Ishikawa (cell line): ENCODE measurements at regions not wholly inside any gene's neighbourhood (a gene's known extent, or its start where the extent isn't known, plus 50 kb on each side); places are given as distances from the start of the nearest gene placed in this dataset.

ENCODE experiments used
- CEBPB ChIP-seq: IDR thresholded peaks from 2 replicates; pipeline ENCODE4 v1.6.1; 2012
- CREB1 ChIP-seq: IDR thresholded peaks from 2 replicates; pipeline ENCODE4 v1.6.1; 2012; ENCODE audit warnings: low read depth
- EP300 ChIP-seq: IDR thresholded peaks from 2 replicates; pipeline ENCODE4 v1.6.1; 2012; ENCODE audit warnings: borderline replicate concordance
- FOXM1 ChIP-seq: IDR thresholded peaks from 2 replicates; pipeline ENCODE4 v1.6.1; 2012; ENCODE audit warnings: low read depth, borderline replicate concordance
- NFIC ChIP-seq: IDR thresholded peaks from 2 replicates; pipeline ENCODE4 v1.6.1; 2012
- RAD21 ChIP-seq: IDR thresholded peaks from 2 replicates; pipeline ENCODE4 v1.6.1; 2012; ENCODE audit warnings: low read depth
- TAF1 ChIP-seq: IDR thresholded peaks from 2 replicates; pipeline ENCODE4 v1.6.1; 2012; ENCODE audit warnings: low read depth, mild to moderate bottlenecking
- TCF12 ChIP-seq: IDR thresholded peaks from 2 replicates; pipeline ENCODE4 v1.6.1; 2012; ENCODE audit warnings: low read depth
- USF1 ChIP-seq: IDR thresholded peaks from 2 replicates; pipeline ENCODE4 v1.6.1; 2012
- YY1 ChIP-seq: IDR thresholded peaks from 2 replicates; pipeline ENCODE4 v1.6.1; 2012; ENCODE audit warnings: low read depth
- ZBTB7A ChIP-seq: IDR thresholded peaks from 2 replicates; pipeline ENCODE4 v1.6.1; 2012; ENCODE audit warnings: low read depth
- TF ChIP-seq, protein P1 (sequence below): IDR thresholded peaks from 2 replicates; pipeline ENCODE4 v1.6.1; 2012; ENCODE audit warnings: low read depth, mild to moderate bottlenecking
- TF ChIP-seq, protein P2 (sequence below): IDR thresholded peaks from 2 replicates; pipeline ENCODE4 v1.6.1; 2012

DNA sequence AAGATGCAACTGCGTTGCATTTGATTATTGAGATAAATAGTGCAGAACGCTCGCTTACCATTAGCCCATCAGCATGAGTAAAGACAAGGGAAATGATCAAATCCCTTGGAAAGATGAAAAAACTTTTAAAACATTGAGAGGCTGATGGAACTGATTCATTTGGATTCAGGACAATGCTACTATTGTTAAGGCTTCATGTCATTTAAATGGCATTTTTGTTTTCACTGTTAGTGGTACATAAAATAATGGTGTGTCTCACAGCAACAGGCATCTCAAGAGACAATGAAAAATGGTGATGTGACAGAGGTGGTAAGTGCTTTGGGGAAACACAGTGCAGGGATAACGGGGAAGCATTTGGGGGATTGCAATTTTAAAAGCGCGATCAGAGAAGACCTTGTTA is 159.7 kb upstream of the KCNG1 start:
- TF ChIP-seq TCF12: no peak
- no peak for TF ChIP-seq YY1
- no peak for TF ChIP-seq RAD21
- no peak for TF ChIP-seq NFIC
- TF ChIP-seq TAF1: no peak
- TF ChIP-seq, protein P1, sequence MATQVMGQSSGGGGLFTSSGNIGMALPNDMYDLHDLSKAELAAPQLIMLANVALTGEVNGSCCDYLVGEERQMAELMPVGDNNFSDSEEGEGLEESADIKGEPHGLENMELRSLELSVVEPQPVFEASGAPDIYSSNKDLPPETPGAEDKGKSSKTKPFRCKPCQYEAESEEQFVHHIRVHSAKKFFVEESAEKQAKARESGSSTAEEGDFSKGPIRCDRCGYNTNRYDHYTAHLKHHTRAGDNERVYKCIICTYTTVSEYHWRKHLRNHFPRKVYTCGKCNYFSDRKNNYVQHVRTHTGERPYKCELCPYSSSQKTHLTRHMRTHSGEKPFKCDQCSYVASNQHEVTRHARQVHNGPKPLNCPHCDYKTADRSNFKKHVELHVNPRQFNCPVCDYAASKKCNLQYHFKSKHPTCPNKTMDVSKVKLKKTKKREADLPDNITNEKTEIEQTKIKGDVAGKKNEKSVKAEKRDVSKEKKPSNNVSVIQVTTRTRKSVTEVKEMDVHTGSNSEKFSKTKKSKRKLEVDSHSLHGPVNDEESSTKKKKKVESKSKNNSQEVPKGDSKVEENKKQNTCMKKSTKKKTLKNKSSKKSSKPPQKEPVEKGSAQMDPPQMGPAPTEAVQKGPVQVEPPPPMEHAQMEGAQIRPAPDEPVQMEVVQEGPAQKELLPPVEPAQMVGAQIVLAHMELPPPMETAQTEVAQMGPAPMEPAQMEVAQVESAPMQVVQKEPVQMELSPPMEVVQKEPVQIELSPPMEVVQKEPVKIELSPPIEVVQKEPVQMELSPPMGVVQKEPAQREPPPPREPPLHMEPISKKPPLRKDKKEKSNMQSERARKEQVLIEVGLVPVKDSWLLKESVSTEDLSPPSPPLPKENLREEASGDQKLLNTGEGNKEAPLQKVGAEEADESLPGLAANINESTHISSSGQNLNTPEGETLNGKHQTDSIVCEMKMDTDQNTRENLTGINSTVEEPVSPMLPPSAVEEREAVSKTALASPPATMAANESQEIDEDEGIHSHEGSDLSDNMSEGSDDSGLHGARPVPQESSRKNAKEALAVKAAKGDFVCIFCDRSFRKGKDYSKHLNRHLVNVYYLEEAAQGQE: no peak
- TF ChIP-seq, protein P2, sequence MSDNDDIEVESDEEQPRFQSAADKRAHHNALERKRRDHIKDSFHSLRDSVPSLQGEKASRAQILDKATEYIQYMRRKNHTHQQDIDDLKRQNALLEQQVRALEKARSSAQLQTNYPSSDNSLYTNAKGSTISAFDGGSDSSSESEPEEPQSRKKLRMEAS: no peak
- TF ChIP-seq ZBTB7A: no peak
- TF ChIP-seq CEBPB: no peak
- TF ChIP-seq FOXM1: no peak
- no peak for TF ChIP-seq USF1
- no peak for TF ChIP-seq EP300
- no peak for TF ChIP-seq CREB1
